ENCODE measurements at regions not wholly inside any gene's neighbourhood (a gene's known extent, or its start where the extent isn't known, plus 50 kb on each side); places are given as distances from the start of the nearest gene placed in this dataset.

- WGBS (ENCODE audit: insufficient coverage, insufficient read length) = no CpG with 5 or more reads among the region's 3 CpGs
- no peak overlapping the region for H3K4me3 ChIP-seq (ENCODE audit: low read length)
- no peak overlapping the region for H3K27ac ChIP-seq (ENCODE audit: low read length)
- peaks cover 4% of the 10 kb centered on the region; the same call in 1 of the 2 replicates for H3K4me1 ChIP-seq (ENCODE audit: control insufficient read depth, insufficient read depth, low read length)
- no peaks in the 10 kb centered on the region for H3K27me3 ChIP-seq (ENCODE audit: control insufficient read depth, insufficient read depth, low read length)
- DNase-seq (ENCODE audit: low read depth, low spot score) = no peak
- no peaks in the 10 kb centered on the region for H3K9me3 ChIP-seq (ENCODE audit: control insufficient read depth, insufficient read depth, low read length)
- no peaks in the 10 kb centered on the region for H3K36me3 ChIP-seq (ENCODE audit: control insufficient read depth, insufficient read depth, low read length)
These were observed 50.0 kb upstream of the ALDH1B1 start for GRCh38 chr9:38342532-38342931.

- DNase-seq (ENCODE audit: low read depth, low spot score) = no peak
- no peak overlapping the region for H3K4me3 ChIP-seq (ENCODE audit: low read length)
- H3K9me3 ChIP-seq (ENCODE audit: control insufficient read depth, insufficient read depth, low read length) = no peaks in the 10 kb centered on the region
- no peak overlapping the region for H3K27ac ChIP-seq (ENCODE audit: low read length)
- no peaks in the 10 kb centered on the region for H3K27me3 ChIP-seq (ENCODE audit: control insufficient read depth, insufficient read depth, low read length)
- H3K4me1 ChIP-seq (ENCODE audit: control insufficient read depth, insufficient read depth, low read length) = peaks cover 2% of the 10 kb centered on the region; the same call in 1 of the 2 replicates
- WGBS (ENCODE audit: insufficient coverage, insufficient read length) = no CpG with 5 or more reads among the region's 4 CpGs
- no peaks in the 10 kb centered on the region for H3K36me3 ChIP-seq (ENCODE audit: control insufficient read depth, insufficient read depth, low read length)
These were observed 50.4 kb upstream of the ALDH1B1 start for GRCh38 chr9:38342096-38342495.

GRCh38 chr9:38339496-38339895 lies 53.0 kb upstream of the ALDH1B1 start:
- no peak for DNase-seq (ENCODE audit: low read depth, low spot score)
- WGBS (ENCODE audit: insufficient coverage, insufficient read length) = no CpG with 5 or more reads among the region's 2 CpGs
- Histone ChIP-seq H3K9me3 (ENCODE audit: control insufficient read depth, insufficient read depth, low read length) (no peaks in the 10 kb centered on the region), H3K27me3 (ENCODE audit: control insufficient read depth, insufficient read depth, low read length) (no peaks in the 10 kb centered on the region), H3K36me3 (ENCODE audit: control insufficient read depth, insufficient read depth, low read length) (no peaks in the 10 kb centered on the region), H3K4me3 (ENCODE audit: low read length) (no peak overlapping the region), H3K4me1 (ENCODE audit: control insufficient read depth, insufficient read depth, low read length) (no peaks in the 10 kb centered on the region), H3K27ac (ENCODE audit: low read length) (no peak overlapping the region)

- no peaks in the 10 kb centered on the region for H3K4me1 ChIP-seq (ENCODE audit: control insufficient read depth, insufficient read depth, low read length)
- H3K4me3 ChIP-seq (ENCODE audit: low read length) = no peak overlapping the region
- H3K27ac ChIP-seq (ENCODE audit: low read length) = no peak overlapping the region
- H3K27me3 ChIP-seq (ENCODE audit: control insufficient read depth, insufficient read depth, low read length) = no peaks in the 10 kb centered on the region
- WGBS (ENCODE audit: insufficient coverage, insufficient read length) = no CpG with 5 or more reads among the region's 3 CpGs
- no peaks in the 10 kb centered on the region for H3K9me3 ChIP-seq (ENCODE audit: control insufficient read depth, insufficient read depth, low read length)
- H3K36me3 ChIP-seq (ENCODE audit: control insufficient read depth, insufficient read depth, low read length) = no peaks in the 10 kb centered on the region
- no peak for DNase-seq (ENCODE audit: low read depth, low spot score)
These were observed 53.4 kb upstream of the ALDH1B1 start for GRCh38 chr9:38339087-38339486.

GRCh38 chr9:38338342-38339018 lies 54.0 kb upstream of the ALDH1B1 start:
- WGBS (ENCODE audit: insufficient coverage, insufficient read length) = no CpG with 5 or more reads among the region's 5 CpGs
- no peak overlapping the region for H3K4me3 ChIP-seq (ENCODE audit: low read length)
- no peaks in the 10 kb centered on the region for H3K9me3 ChIP-seq (ENCODE audit: control insufficient read depth, insufficient read depth, low read length)
- H3K36me3 ChIP-seq (ENCODE audit: control insufficient read depth, insufficient read depth, low read length) = no peaks in the 10 kb centered on the region
- no peaks in the 10 kb centered on the region for H3K27me3 ChIP-seq (ENCODE audit: control insufficient read depth, insufficient read depth, low read length)
- H3K4me1 ChIP-seq (ENCODE audit: control insufficient read depth, insufficient read depth, low read length) = no peaks in the 10 kb centered on the region
- no peak for DNase-seq (ENCODE audit: low read depth, low spot score)
- no peak overlapping the region for H3K27ac ChIP-seq (ENCODE audit: low read length)

- no peak overlapping the region for H3K4me3 ChIP-seq (ENCODE audit: low read length)
- DNase-seq (ENCODE audit: low read depth, low spot score) = no peak
- no CpG with 5 or more reads among the region's 9 CpGs for WGBS (ENCODE audit: insufficient coverage, insufficient read length)
- H3K36me3 ChIP-seq (ENCODE audit: control insufficient read depth, insufficient read depth, low read length) = no peaks in the 10 kb centered on the region
- H3K27me3 ChIP-seq (ENCODE audit: control insufficient read depth, insufficient read depth, low read length) = no peaks in the 10 kb centered on the region
- no peaks in the 10 kb centered on the region for H3K9me3 ChIP-seq (ENCODE audit: control insufficient read depth, insufficient read depth, low read length)
- H3K4me1 ChIP-seq (ENCODE audit: control insufficient read depth, insufficient read depth, low read length) = no peaks in the 10 kb centered on the region
- H3K27ac ChIP-seq (ENCODE audit: low read length) = no peak overlapping the region
These were observed 54.7 kb upstream of the ALDH1B1 start for GRCh38 chr9:38337706-38338264.

GRCh38 chr9:38337181-38337580 lies 55.3 kb upstream of the ALDH1B1 start:
- no peaks in the 10 kb centered on the region for H3K9me3 ChIP-seq (ENCODE audit: control insufficient read depth, insufficient read depth, low read length)
- WGBS (ENCODE audit: insufficient coverage, insufficient read length) = no CpG with 5 or more reads among the region's 7 CpGs

GRCh38 chr9:38336341-38336740 lies 56.2 kb upstream of the ALDH1B1 start:
- Histone ChIP-seq H3K9me3 (ENCODE audit: control insufficient read depth, insufficient read depth, low read length) (no peaks in the 10 kb centered on the region), H3K4me3 (ENCODE audit: low read length) (no peak overlapping the region), H3K36me3 (ENCODE audit: control insufficient read depth, insufficient read depth, low read length) (no peaks in the 10 kb centered on the region), H3K4me1 (ENCODE audit: control insufficient read depth, insufficient read depth, low read length) (no peaks in the 10 kb centered on the region), H3K27ac (ENCODE audit: low read length) (no peak overlapping the region), H3K27me3 (ENCODE audit: control insufficient read depth, insufficient read depth, low read length) (no peaks in the 10 kb centered on the region)
- no peak for DNase-seq (ENCODE audit: low read depth, low spot score)
- WGBS (ENCODE audit: insufficient coverage, insufficient read length) = no CpG with 5 or more reads among the region's 8 CpGs

More at GRCh38 chr9:38337181-38337580, 55.3 kb upstream of the ALDH1B1 start:
- no peak overlapping the region for H3K4me3 ChIP-seq (ENCODE audit: low read length)
- H3K27me3 ChIP-seq (ENCODE audit: control insufficient read depth, insufficient read depth, low read length) = no peaks in the 10 kb centered on the region
- DNase-seq (ENCODE audit: low read depth, low spot score) = no peak
- H3K36me3 ChIP-seq (ENCODE audit: control insufficient read depth, insufficient read depth, low read length) = no peaks in the 10 kb centered on the region
- no peak overlapping the region for H3K27ac ChIP-seq (ENCODE audit: low read length)
- no peaks in the 10 kb centered on the region for H3K4me1 ChIP-seq (ENCODE audit: control insufficient read depth, insufficient read depth, low read length)

- no peak overlapping the region for H3K27ac ChIP-seq (ENCODE audit: low read length)
- H3K36me3 ChIP-seq (ENCODE audit: control insufficient read depth, insufficient read depth, low read length) = no peaks in the 10 kb centered on the region
- no peaks in the 10 kb centered on the region for H3K9me3 ChIP-seq (ENCODE audit: control insufficient read depth, insufficient read depth, low read length)
- no peaks in the 10 kb centered on the region for H3K4me1 ChIP-seq (ENCODE audit: control insufficient read depth, insufficient read depth, low read length)
- no peak overlapping the region for H3K4me3 ChIP-seq (ENCODE audit: low read length)
- no CpG with 5 or more reads among the region's 1 CpG for WGBS (ENCODE audit: insufficient coverage, insufficient read length)
- no peaks in the 10 kb centered on the region for H3K27me3 ChIP-seq (ENCODE audit: control insufficient read depth, insufficient read depth, low read length)
- DNase-seq (ENCODE audit: low read depth, low spot score) = no peak
These were observed 56.8 kb upstream of the ALDH1B1 start for GRCh38 chr9:38335686-38336085.

- Histone ChIP-seq H3K9me3 (ENCODE audit: control insufficient read depth, insufficient read depth, low read length) (no peaks in the 10 kb centered on the region), H3K4me3 (ENCODE audit: low read length) (no peak overlapping the region), H3K27me3 (ENCODE audit: control insufficient read depth, insufficient read depth, low read length) (no peaks in the 10 kb centered on the region), H3K36me3 (ENCODE audit: control insufficient read depth, insufficient read depth, low read length) (no peaks in the 10 kb centered on the region), H3K4me1 (ENCODE audit: control insufficient read depth, insufficient read depth, low read length) (0 out of 2 replicates have a peak, but pooled peaks cover 1% of the 10 kb centered on the region), H3K27ac (ENCODE audit: low read length) (no peak overlapping the region)
- no peak for DNase-seq (ENCODE audit: low read depth, low spot score)
- WGBS (ENCODE audit: insufficient coverage, insufficient read length) = no CpG with 5 or more reads among the region's 3 CpGs
These were observed 58.3 kb upstream of the ALDH1B1 start for GRCh38 chr9:38334234-38334633.

GRCh38 chr9:38333047-38333446 lies 59.5 kb upstream of the ALDH1B1 start:
- Histone ChIP-seq H3K27ac (ENCODE audit: low read length) (no peak overlapping the region), H3K36me3 (ENCODE audit: control insufficient read depth, insufficient read depth, low read length) (no peaks in the 10 kb centered on the region), H3K9me3 (ENCODE audit: control insufficient read depth, insufficient read depth, low read length) (no peaks in the 10 kb centered on the region), H3K4me3 (ENCODE audit: low read length) (no peak overlapping the region), H3K27me3 (ENCODE audit: control insufficient read depth, insufficient read depth, low read length) (no peaks in the 10 kb centered on the region), H3K4me1 (ENCODE audit: control insufficient read depth, insufficient read depth, low read length) (0 out of 2 replicates have a peak, but pooled peaks cover 1% of the 10 kb centered on the region)
- no peak for DNase-seq (ENCODE audit: low read depth, low spot score)
- WGBS (ENCODE audit: insufficient coverage, insufficient read length) = no CpG with 5 or more reads among the region's 5 CpGs
